ENCODE measurements at regions not wholly inside any gene's neighbourhood (a gene's known extent, or its start where the extent isn't known, plus 50 kb on each side); places are given as distances from the start of the nearest gene placed in this dataset.

DNA sequence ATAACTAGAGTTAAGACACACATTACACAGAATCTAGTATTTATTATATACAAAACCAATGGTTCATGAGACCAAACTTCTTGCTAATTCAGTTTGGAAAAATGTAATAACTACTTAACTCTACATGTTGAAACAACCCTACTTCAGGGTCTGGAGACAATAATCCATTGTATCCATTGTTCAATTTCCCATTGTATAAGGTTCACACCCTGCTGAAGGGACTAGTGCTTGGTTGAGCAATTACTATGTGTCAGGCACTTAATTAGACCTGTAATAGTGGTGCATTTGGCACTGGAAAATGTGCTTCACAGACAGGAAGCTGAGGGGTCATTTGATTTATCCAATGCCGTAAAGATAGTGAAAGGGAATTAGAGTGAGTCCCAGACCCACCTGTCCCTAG lies 114.3 kb upstream of the PAPPA start:
- H3K36me3 ChIP-seq (replicated peaks in 1 of 2; ENCODE audit: control insufficient read depth in 1 of 2, insufficient read depth in 2 of 2, low read length in 2 of 2) = no peaks in the 10 kb centered on the region
- H4K20me1 ChIP-seq (ENCODE audit: insufficient read depth, low read length) = no peaks in the 10 kb centered on the region
- BruUV-seq (replicated peaks) = no TSS peak
- DNase-seq (ENCODE audit: low spot score) (no peak), ATAC-seq (no peak), FAIRE-seq (no peak)
- ChIA-PET CTCF (ENCODE audit: low intra/inter-chr PET ratio, low total read pairs) (no interaction called here), POLR2A (no interaction called here)
- TF ChIP-seq, protein P1, sequence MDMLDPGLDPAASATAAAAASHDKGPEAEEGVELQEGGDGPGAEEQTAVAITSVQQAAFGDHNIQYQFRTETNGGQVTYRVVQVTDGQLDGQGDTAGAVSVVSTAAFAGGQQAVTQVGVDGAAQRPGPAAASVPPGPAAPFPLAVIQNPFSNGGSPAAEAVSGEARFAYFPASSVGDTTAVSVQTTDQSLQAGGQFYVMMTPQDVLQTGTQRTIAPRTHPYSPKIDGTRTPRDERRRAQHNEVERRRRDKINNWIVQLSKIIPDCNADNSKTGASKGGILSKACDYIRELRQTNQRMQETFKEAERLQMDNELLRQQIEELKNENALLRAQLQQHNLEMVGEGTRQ (IDR thresholded peaks at IDR 0.05; ENCODE audit: low read depth, low read length) = no peak
- TF ChIP-seq, protein P1 (CRISPR knock-in tag; IDR thresholded peaks at IDR 0.05; ENCODE audit: borderline replicate concordance) = no peak
- TF ChIP-seq, protein P2, sequence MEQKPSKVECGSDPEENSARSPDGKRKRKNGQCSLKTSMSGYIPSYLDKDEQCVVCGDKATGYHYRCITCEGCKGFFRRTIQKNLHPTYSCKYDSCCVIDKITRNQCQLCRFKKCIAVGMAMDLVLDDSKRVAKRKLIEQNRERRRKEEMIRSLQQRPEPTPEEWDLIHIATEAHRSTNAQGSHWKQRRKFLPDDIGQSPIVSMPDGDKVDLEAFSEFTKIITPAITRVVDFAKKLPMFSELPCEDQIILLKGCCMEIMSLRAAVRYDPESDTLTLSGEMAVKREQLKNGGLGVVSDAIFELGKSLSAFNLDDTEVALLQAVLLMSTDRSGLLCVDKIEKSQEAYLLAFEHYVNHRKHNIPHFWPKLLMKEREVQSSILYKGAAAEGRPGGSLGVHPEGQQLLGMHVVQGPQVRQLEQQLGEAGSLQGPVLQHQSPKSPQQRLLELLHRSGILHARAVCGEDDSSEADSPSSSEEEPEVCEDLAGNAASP (CRISPR knock-in tag; IDR thresholded peaks at IDR 0.05; ENCODE audit: borderline replicate concordance) = no peak
- TF ChIP-seq KAT8 (CRISPR knock-in tag; IDR thresholded peaks at IDR 0.05) (no peak), MAFG (CRISPR knock-in tag; IDR thresholded peaks at IDR 0.05) (no peak), PAF1 (CRISPR knock-in tag; IDR thresholded peaks at IDR 0.05) (no peak), RFX3 (CRISPR knock-in tag; IDR thresholded peaks at IDR 0.05) (no peak), YY1 (IDR thresholded peaks at IDR 0.05; ENCODE audit: insufficient read depth, insufficient replicate concordance, low read depth, low read length) (no peak), POLR2AphosphoS5 (IDR thresholded peaks at IDR 0.05; ENCODE audit: low read depth, low read length) (no peak), ZNF501 (CRISPR knock-in tag; IDR thresholded peaks at IDR 0.05) (no peak), YEATS4 (CRISPR knock-in tag; IDR thresholded peaks at IDR 0.05; ENCODE audit: borderline replicate concordance) (no peak)
- TF ChIP-seq, protein P3, sequence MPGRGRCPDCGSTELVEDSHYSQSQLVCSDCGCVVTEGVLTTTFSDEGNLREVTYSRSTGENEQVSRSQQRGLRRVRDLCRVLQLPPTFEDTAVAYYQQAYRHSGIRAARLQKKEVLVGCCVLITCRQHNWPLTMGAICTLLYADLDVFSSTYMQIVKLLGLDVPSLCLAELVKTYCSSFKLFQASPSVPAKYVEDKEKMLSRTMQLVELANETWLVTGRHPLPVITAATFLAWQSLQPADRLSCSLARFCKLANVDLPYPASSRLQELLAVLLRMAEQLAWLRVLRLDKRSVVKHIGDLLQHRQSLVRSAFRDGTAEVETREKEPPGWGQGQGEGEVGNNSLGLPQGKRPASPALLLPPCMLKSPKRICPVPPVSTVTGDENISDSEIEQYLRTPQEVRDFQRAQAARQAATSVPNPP (CRISPR knock-in tag; IDR thresholded peaks at IDR 0.05) = no peak
- TF ChIP-seq, protein P4, sequence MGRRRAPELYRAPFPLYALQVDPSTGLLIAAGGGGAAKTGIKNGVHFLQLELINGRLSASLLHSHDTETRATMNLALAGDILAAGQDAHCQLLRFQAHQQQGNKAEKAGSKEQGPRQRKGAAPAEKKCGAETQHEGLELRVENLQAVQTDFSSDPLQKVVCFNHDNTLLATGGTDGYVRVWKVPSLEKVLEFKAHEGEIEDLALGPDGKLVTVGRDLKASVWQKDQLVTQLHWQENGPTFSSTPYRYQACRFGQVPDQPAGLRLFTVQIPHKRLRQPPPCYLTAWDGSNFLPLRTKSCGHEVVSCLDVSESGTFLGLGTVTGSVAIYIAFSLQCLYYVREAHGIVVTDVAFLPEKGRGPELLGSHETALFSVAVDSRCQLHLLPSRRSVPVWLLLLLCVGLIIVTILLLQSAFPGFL (CRISPR knock-in tag; IDR thresholded peaks at IDR 0.05) = no peak
- TF ChIP-seq, protein P5, sequence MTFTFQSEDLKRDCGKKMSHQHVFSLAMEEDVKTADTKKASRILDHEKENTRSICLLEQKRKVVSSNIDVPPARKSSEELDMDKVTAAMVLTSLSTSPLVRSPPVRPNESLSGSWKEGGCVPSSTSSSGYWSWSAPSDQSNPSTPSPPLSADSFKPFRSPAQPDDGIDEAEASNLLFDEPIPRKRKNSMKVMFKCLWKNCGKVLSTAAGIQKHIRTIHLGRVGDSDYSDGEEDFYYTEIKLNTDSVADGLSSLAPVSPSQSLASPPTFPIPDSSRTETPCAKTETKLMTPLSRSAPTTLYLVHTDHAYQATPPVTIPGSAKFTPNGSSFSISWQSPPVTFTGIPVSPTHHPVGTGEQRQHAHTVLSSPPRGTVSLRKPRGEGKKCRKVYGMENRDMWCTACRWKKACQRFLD (CRISPR knock-in tag; IDR thresholded peaks at IDR 0.05; ENCODE audit: borderline replicate concordance) = no peak
- 0% methylated on average over 1 of the region's 1 CpG for WGBS (ENCODE audit: low lambda C conversion rate)
- H3K9ac ChIP-seq (ENCODE audit: insufficient read depth, low read depth, low read length) = no peak overlapping the region
- intact Hi-C loops (cut with micrococcal nuclease; ENCODE audit: unreplicated experiment) (no loop called here), in situ Hi-C loops (cut with HindIII; ENCODE audit: extremely low pct_ligation_motif_present, low pct_unique_long_range_greater_than_20kb) (loop anchor here (25.0 kb wide), 1 partner anchor 98 kb away; no protein-coding TSS in a partner anchor)
- H3K4me3 ChIP-seq (replicated peaks in 1 of 3; ENCODE audit: insufficient read depth in 1 of 3, low read depth in 2 of 3, low read length in 3 of 3) = no peak overlapping the region
- H3K79me2 ChIP-seq (ENCODE audit: insufficient read depth, low read length) = no peaks in the 10 kb centered on the region
- H2AFZ ChIP-seq (ENCODE audit: low read length) = no peak overlapping the region
- H3K27me3 ChIP-seq (ENCODE audit: control insufficient read depth in 1 of 2, insufficient read depth in 2 of 2, low read length in 2 of 2) = no peaks in the 10 kb centered on the region
- H3K27ac ChIP-seq (ENCODE audit: extremely low read length, insufficient read depth, low read length) = no peak overlapping the region
- no peak overlapping the region for H3K4me2 ChIP-seq (ENCODE audit: low read depth, low read length)
- no peaks in the 10 kb centered on the region for H3K4me1 ChIP-seq (ENCODE audit: insufficient read depth, low read length)
- H3K9me3 ChIP-seq (ENCODE audit: low read length) = no peaks in the 10 kb centered on the region
